GM23248 (cell line): ENCODE measurements at regions not wholly inside any gene's neighbourhood (a gene's known extent, or its start where the extent isn't known, plus 50 kb on each side); places are given as distances from the start of the nearest gene placed in this dataset.

Experiments used
- DNase-seq: peaks from one replicate; pipeline ENCODE4 v3.0.0-alpha.2; 2015
- H2AFZ ChIP-seq: fragments of 200-600 bp; sonication (generic); 2 replicates; pipeline ENCODE4 v1.6.1; 2016; ENCODE audit warnings: antibody characterized with exemption
- H3F3A ChIP-seq: fragments of 200-600 bp; sonication (generic); 2 replicates; pipeline ENCODE4 v1.6.1; 2016; ENCODE audit warnings: mild to moderate bottlenecking, antibody characterized with exemption, mixed run types; ENCODE audit not compliant: insufficient read depth
- H3K27ac ChIP-seq: fragments of 200-600 bp; sonication (generic); 2 replicates; pipeline ENCODE4 v1.5.1; 2016; ENCODE audit warnings: mild to moderate bottlenecking
- H3K27me3 ChIP-seq: fragments of 200-600 bp; sonication (generic); replicated peaks from 2 replicates; pipeline ENCODE4 v1.6.1; 2016; ENCODE audit warnings: mild to moderate bottlenecking; ENCODE audit not compliant: insufficient read depth
- H3K36me3 ChIP-seq: fragments of 200-600 bp; sonication (generic); 2 replicates; pipeline ENCODE4 v1.6.1; 2016; ENCODE audit warnings: low read depth, mild to moderate bottlenecking
- H3K4me1 ChIP-seq: fragments of 200-600 bp; sonication (generic); 2 replicates; pipeline ENCODE4 v1.6.1; 2016; ENCODE audit warnings: mild to moderate bottlenecking; ENCODE audit not compliant: insufficient read depth
- H3K4me2 ChIP-seq: fragments of 200-600 bp; sonication (generic); one replicate; pipeline ENCODE4 v1.6.1; 2016; ENCODE audit warnings: mild to moderate bottlenecking; ENCODE audit not compliant: unreplicated experiment
- H3K4me3 ChIP-seq: fragments of 200-600 bp; sonication (generic); 2 replicates; pipeline ENCODE4 v1.5.1; 2016; ENCODE audit warnings: mild to moderate bottlenecking
- H3K79me2 ChIP-seq: fragments of 200-600 bp; sonication (generic); 2 replicates; pipeline ENCODE4 v1.6.1; 2016; ENCODE audit warnings: mild to moderate bottlenecking; ENCODE audit not compliant: insufficient read depth
- H3K9ac ChIP-seq: fragments of 200-600 bp; sonication (generic); 2 replicates; pipeline ENCODE4 v1.6.1; 2016; ENCODE audit warnings: mild to moderate bottlenecking
- H3K9me2 ChIP-seq: fragments of 200-600 bp; sonication (generic); 2 replicates; pipeline ENCODE4 v1.6.1; 2016; ENCODE audit warnings: mixed run types, mild to moderate bottlenecking, moderate library complexity; ENCODE audit not compliant: insufficient read depth
- H3K9me3 ChIP-seq: fragments of 200-600 bp; sonication (generic); one replicate; pipeline ENCODE4 v1.6.1; 2017; ENCODE audit warnings: low read depth
- H4K20me1 ChIP-seq: fragments of 200-600 bp; sonication (generic); 2 replicates; pipeline ENCODE4 v1.6.0; 2016; ENCODE audit not compliant: insufficient read depth
- EZH2 ChIP-seq: fragments of 200-600 bp; sonication (generic); IDR thresholded peaks from 2 replicates; pipeline ENCODE4 v1.6.1; 2018; ENCODE audit warnings: antibody characterized with exemption, mild to moderate bottlenecking; ENCODE audit not compliant: insufficient read depth, poor library complexity, severe bottlenecking
- EZH2phosphoT487 ChIP-seq: fragments of 200-600 bp; sonication (generic); IDR thresholded peaks from 2 replicates; pipeline ENCODE4 v1.6.1; 2018; ENCODE audit warnings: antibody characterized with exemption, moderate library complexity, mild to moderate bottlenecking, low read depth; ENCODE audit not compliant: insufficient read depth
- WGBS, 2 experiments: methylation state at CpG; one replicate each; pipeline ENCODE4 v1.1.6; 2015 to 2017; ENCODE audit warnings: low lambda C conversion rate in 2 of 2, low coverage in 1 of 2; ENCODE audit errors: missing lambda C conversion rate in 2 of 2; 5-methylcytosine and 5-hydroxymethylcytosine counted together
- in situ Hi-C: fragments of 300-500 bp; cut with MboI; formaldehyde crosslinking; loops from 2 replicates; pipeline ENCODE4 v1.15.0; 2020

DNA sequence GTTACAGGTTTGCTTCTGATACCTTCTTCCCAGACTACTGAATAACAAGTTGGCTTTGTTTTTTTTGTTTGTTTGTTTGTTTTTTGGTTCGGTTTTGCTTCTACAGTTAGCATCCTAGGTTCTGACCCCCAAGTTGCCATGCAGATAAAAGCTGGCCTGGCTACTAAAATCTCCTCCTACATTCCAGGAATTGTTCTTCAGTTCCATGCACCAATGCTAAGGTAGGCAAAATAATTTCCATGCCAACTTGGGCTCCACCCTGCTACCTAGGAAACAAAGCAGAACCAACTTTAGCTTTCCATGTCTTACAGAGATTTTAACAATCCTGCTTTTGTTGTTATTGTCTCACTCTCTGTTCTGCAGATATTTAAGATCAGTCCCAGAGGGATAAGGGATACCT is 495.5 kb upstream of the SOX9 start:
- in situ Hi-C loops: no loop called here
- no peak overlapping the region for H2AFZ ChIP-seq
- H3K9ac ChIP-seq: no peak overlapping the region
- H3K4me2 ChIP-seq: no peak overlapping the region
- H3K4me1 ChIP-seq: peaks cover 10% of the 10 kb centered on the region
- H3K27ac ChIP-seq: no peak overlapping the region
- H3K9me2 ChIP-seq: no peaks in the 10 kb centered on the region
- H3K79me2 ChIP-seq: no peaks in the 10 kb centered on the region
- no peak overlapping the region for H3K4me3 ChIP-seq
- H3K9me3 ChIP-seq: no peaks in the 10 kb centered on the region
- TF ChIP-seq EZH2 (no peak), EZH2phosphoT487 (no peak)
- H3F3A ChIP-seq: peaks cover 2% of the 10 kb centered on the region; the same call in 1 of the 2 replicates
- no peaks in the 10 kb centered on the region for H3K36me3 ChIP-seq
- WGBS, 2 experiments: 89 to 95% methylated on average over 1 of the region's 1 CpG
- DNase-seq: no peak
- H4K20me1 ChIP-seq: no peaks in the 10 kb centered on the region
- no peaks in the 10 kb centered on the region for H3K27me3 ChIP-seq

DNA sequence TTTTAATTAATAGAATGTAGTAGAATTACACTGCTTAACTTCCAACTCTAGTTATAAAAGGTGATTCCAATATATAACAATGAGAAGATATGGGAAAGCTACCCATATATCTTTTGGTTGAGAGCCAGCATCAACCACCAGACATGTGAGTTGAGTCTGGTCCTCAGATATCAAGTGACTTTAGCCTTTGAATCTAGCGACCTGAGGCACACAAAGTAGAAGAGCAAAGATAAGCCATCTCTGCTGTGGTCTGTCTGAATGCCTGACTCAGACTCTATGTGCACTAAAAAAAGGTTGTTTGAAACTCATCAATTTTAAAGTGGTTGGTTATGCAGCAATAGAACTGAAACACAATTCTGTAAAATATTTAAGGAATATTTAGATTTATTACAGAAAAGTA is 492.5 kb upstream of the SOX9 start:
- WGBS, 2 experiments: 47 to 68% methylated on average over 1 of the region's 1 CpG
- no peaks in the 10 kb centered on the region for H3K9me3 ChIP-seq
- in situ Hi-C loops: no loop called here
- H3K27ac ChIP-seq: no peak overlapping the region
- no peaks in the 10 kb centered on the region for H3K36me3 ChIP-seq
- no peak overlapping the region for H3K4me2 ChIP-seq
- peak; percentile 29 for DNase-seq
- no peaks in the 10 kb centered on the region for H3K79me2 ChIP-seq
- no peaks in the 10 kb centered on the region for H4K20me1 ChIP-seq
- no peak overlapping the region for H3K4me3 ChIP-seq
- peaks cover 32% of the 10 kb centered on the region for H3F3A ChIP-seq
- no peak for TF ChIP-seq EZH2
- no peak for TF ChIP-seq EZH2phosphoT487
- no peak overlapping the region for H3K9ac ChIP-seq
- no peaks in the 10 kb centered on the region for H3K9me2 ChIP-seq
- no peaks in the 10 kb centered on the region for H3K27me3 ChIP-seq
- peaks cover 40% of the 10 kb centered on the region for H3K4me1 ChIP-seq
- no peak overlapping the region for H2AFZ ChIP-seq

DNA sequence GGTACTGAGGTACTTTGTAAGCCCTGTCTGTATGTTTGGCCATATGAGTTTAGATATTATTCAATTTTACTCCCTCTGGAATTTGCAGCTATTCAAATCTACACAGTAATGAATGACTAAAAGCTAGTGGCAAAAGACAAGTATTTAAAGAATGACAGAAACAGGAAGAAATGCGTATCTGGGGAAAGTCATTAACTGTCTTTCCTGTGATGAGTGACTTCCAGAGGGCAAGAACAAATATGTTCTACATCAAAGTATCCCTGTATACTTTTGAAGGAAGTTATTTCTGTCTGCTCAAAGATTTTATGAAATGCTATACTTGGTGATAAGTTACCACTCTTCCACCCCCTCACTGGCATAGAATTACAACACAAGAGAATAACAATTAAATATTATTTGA is 489.3 kb upstream of the SOX9 start:
- H3F3A ChIP-seq: peaks cover 39% of the 10 kb centered on the region
- no peak for TF ChIP-seq EZH2phosphoT487
- no peak for TF ChIP-seq EZH2
- H3K27me3 ChIP-seq: no peaks in the 10 kb centered on the region
- peak overlapping the region; percentile 58 for H3K27ac ChIP-seq
- no peaks in the 10 kb centered on the region for H3K9me3 ChIP-seq
- H3K9ac ChIP-seq: no peak overlapping the region
- H3K9me2 ChIP-seq: no peaks in the 10 kb centered on the region
- in situ Hi-C loops: no loop called here
- peak overlapping the region; percentile 67 for H3K4me2 ChIP-seq
- 0% methylated on average over 1 of the region's 1 CpG for WGBS, 2 experiments
- H3K4me1 ChIP-seq: peaks cover 53% of the 10 kb centered on the region
- no peak overlapping the region for H3K4me3 ChIP-seq
- DNase-seq: peak; percentile 63
- H4K20me1 ChIP-seq: no peaks in the 10 kb centered on the region
- H3K79me2 ChIP-seq: no peaks in the 10 kb centered on the region
- no peak overlapping the region for H2AFZ ChIP-seq
- H3K36me3 ChIP-seq: no peaks in the 10 kb centered on the region

DNA sequence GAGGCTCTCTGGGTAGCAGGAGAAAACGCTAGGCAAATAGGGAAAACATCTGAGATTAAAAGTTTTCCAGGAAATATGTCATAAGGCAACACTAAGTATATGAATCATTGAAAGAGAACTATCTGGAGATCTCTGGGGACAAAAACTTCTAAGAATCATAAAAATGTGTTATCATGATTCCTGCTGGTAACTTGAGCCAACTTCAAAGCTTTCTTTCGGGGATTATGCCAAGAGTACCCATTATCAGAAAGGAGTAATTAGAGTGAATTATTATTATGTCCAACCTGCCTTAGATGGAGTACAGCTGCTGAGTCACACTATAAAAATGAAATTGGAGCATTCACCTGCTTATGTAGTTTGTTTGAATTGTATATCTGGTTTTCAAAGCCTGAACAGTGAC is 488.5 kb upstream of the SOX9 start:
- in situ Hi-C loops: no loop called here
- peak overlapping the region; percentile 60 for H3K4me2 ChIP-seq
- peaks cover 53% of the 10 kb centered on the region for H3K4me1 ChIP-seq
- H2AFZ ChIP-seq: no peak overlapping the region
- H3K9ac ChIP-seq: no peak overlapping the region
- no peaks in the 10 kb centered on the region for H3K36me3 ChIP-seq
- H3K27ac ChIP-seq: peak overlapping the region; percentile 58
- peaks cover 39% of the 10 kb centered on the region for H3F3A ChIP-seq
- no peaks in the 10 kb centered on the region for H3K79me2 ChIP-seq
- H3K9me3 ChIP-seq: no peaks in the 10 kb centered on the region
- H3K27me3 ChIP-seq: no peaks in the 10 kb centered on the region
- H4K20me1 ChIP-seq: no peaks in the 10 kb centered on the region
- peak; percentile 58 for DNase-seq
- H3K9me2 ChIP-seq: no peaks in the 10 kb centered on the region
- 1 to 2% methylated on average over 2 of the region's 2 CpGs for WGBS, 2 experiments
- no peak overlapping the region for H3K4me3 ChIP-seq
- TF ChIP-seq EZH2phosphoT487 (no peak), EZH2 (no peak)

DNA sequence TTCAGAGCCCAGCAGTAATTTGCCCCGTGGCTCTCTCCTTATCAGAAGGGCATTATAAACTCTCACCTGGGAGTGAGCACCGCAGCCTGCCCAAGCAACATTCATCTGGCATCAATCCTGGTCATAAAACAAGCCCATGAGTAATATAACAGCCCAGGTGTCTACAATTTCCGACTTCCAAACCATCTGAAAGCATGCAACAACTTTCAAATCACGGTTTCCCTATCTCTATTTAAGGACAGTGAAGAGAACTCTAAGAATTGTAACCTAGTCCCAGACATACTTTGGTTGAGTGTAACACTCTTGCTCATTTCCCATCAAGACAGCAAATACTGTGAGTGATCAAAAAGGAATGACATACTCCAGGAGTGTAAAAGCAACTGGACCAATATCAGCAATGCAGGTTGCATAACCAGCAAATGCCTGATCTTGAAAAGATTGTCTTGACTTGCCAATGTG is 487.4 kb upstream of the SOX9 start:
- peak; percentile 89 for DNase-seq
- peaks cover 39% of the 10 kb centered on the region for H3F3A ChIP-seq
- no peaks in the 10 kb centered on the region for H3K36me3 ChIP-seq
- H3K27me3 ChIP-seq: no peaks in the 10 kb centered on the region
- H3K79me2 ChIP-seq: no peaks in the 10 kb centered on the region
- WGBS, 2 experiments: 2 to 3% methylated on average over 4 of the region's 4 CpGs
- H3K9me2 ChIP-seq: no peaks in the 10 kb centered on the region
- TF ChIP-seq EZH2phosphoT487 (no peak), EZH2 (no peak)
- H2AFZ ChIP-seq: no peak overlapping the region
- peaks cover 48% of the 10 kb centered on the region for H3K4me1 ChIP-seq
- in situ Hi-C loops: no loop called here
- H3K4me2 ChIP-seq: peak overlapping the region; percentile 60
- H3K27ac ChIP-seq: peak overlapping the region; percentile 58
- no peak overlapping the region for H3K9ac ChIP-seq
- no peaks in the 10 kb centered on the region for H4K20me1 ChIP-seq
- H3K4me3 ChIP-seq: peak overlapping the region; percentile 43
- no peaks in the 10 kb centered on the region for H3K9me3 ChIP-seq
